Osteocyte (in vitro differentiated cells): ENCODE measurements at regions not wholly inside any gene's neighbourhood (a gene's known extent, or its start where the extent isn't known, plus 50 kb on each side); places are given as distances from the start of the nearest gene placed in this dataset.

ENCODE experiments used
- DNase-seq: peaks from one replicate; pipeline ENCODE4 v3.0.0; 2021; ENCODE audit warnings: mixed read lengths; ENCODE audit not compliant: unreplicated experiment; ENCODE audit errors: extremely low spot score
- H3K27ac Mint-ChIP-seq: one replicate; pipeline ENCODE4 v1.8.0; 2021; ENCODE audit warnings: mild to moderate bottlenecking, mixed read lengths; ENCODE audit not compliant: unreplicated experiment
- H3K27me3 Mint-ChIP-seq: one replicate; pipeline ENCODE4 v1.8.0; 2021; ENCODE audit warnings: mixed read lengths; ENCODE audit not compliant: unreplicated experiment
- H3K36me3 Mint-ChIP-seq: one replicate; pipeline ENCODE4 v1.8.0; 2021; ENCODE audit warnings: mixed read lengths; ENCODE audit not compliant: unreplicated experiment
- H3K4me1 Mint-ChIP-seq: one replicate; pipeline ENCODE4 v1.8.0; 2021; ENCODE audit warnings: mixed read lengths; ENCODE audit not compliant: unreplicated experiment
- H3K4me3 Mint-ChIP-seq: one replicate; pipeline ENCODE4 v1.8.0; 2021; ENCODE audit warnings: mild to moderate bottlenecking, moderate library complexity, mixed read lengths; ENCODE audit not compliant: unreplicated experiment
- H3K9me3 Mint-ChIP-seq: one replicate; pipeline ENCODE4 v1.8.0; 2021; ENCODE audit warnings: mixed read lengths; ENCODE audit not compliant: unreplicated experiment
- TF ChIP-seq, protein P1 (sequence below): fragments of 200-600 bp; sonication (generic); IDR thresholded peaks from 2 replicates; pipeline ENCODE4 v1.5.0; 2021; ENCODE audit warnings: antibody characterized with exemption, mild to moderate bottlenecking, moderate library complexity

DNA sequence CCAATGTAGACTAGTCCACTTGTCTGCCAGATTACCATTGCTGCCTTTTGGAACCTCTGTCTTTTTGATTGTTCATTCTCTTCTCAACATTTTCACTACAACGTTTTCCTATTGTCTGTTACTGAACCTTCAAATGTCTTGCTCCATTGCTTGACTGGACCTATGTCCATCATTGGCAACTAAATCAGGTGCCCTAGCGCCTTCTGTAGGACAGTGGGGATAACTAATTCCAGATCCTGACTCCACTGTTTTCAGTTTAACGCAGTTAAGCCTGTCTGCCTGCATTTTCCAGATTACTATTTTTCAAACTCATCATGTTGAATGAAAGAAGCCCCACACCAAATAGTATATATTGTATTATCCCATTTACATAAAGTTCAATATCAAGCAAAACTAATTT lies 433.6 kb downstream of the RNF144B start:
- TF ChIP-seq, protein P1, sequence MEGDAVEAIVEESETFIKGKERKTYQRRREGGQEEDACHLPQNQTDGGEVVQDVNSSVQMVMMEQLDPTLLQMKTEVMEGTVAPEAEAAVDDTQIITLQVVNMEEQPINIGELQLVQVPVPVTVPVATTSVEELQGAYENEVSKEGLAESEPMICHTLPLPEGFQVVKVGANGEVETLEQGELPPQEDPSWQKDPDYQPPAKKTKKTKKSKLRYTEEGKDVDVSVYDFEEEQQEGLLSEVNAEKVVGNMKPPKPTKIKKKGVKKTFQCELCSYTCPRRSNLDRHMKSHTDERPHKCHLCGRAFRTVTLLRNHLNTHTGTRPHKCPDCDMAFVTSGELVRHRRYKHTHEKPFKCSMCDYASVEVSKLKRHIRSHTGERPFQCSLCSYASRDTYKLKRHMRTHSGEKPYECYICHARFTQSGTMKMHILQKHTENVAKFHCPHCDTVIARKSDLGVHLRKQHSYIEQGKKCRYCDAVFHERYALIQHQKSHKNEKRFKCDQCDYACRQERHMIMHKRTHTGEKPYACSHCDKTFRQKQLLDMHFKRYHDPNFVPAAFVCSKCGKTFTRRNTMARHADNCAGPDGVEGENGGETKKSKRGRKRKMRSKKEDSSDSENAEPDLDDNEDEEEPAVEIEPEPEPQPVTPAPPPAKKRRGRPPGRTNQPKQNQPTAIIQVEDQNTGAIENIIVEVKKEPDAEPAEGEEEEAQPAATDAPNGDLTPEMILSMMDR = no peak
- DNase-seq = no peak

DNA sequence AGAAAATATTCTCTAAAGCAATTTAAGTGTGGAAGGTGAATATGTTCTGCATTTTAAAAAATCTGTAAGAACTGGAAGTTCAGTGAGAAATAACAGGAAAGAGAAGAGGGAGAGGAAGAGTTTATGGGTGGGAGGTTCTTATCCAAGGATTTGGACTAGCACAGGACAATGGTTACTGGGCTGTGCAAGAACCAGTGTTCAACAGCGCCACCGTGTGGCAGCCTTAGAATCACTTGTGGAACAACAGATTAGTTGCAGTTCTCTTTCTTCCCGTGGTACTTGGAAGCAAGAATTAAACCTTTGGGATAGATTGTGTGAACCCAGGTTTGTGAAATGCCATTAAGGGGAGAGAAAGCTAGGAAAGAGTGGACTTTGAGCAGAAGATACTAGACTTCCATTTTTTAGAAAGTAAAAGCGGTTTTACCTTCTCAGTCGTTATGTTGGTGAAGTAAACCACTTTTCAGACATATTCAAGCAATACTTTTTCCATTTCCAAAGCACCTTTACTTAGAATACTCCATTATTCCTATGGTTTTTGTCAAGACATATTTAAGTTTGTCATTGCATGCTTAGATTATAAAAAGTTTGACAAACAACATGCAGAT lies 436.7 kb downstream of the RNF144B start:
- H3K27me3 Mint-ChIP-seq = no peaks in the 10 kb centered on the region
- TF ChIP-seq, protein P1 = peak; percentile 50
- H3K9me3 Mint-ChIP-seq = peaks cover 34% of the 10 kb centered on the region
- no peak overlapping the region for H3K4me3 Mint-ChIP-seq
- no peak for DNase-seq
- H3K27ac Mint-ChIP-seq = no peak overlapping the region
- no peaks in the 10 kb centered on the region for H3K36me3 Mint-ChIP-seq
- H3K4me1 Mint-ChIP-seq = no peaks in the 10 kb centered on the region

More for the DNA sequence above, 433.6 kb downstream of the RNF144B start:
- H3K27me3 Mint-ChIP-seq = no peaks in the 10 kb centered on the region
- no peak overlapping the region for H3K27ac Mint-ChIP-seq
- no peak overlapping the region for H3K4me3 Mint-ChIP-seq
- H3K4me1 Mint-ChIP-seq = no peaks in the 10 kb centered on the region
- no peaks in the 10 kb centered on the region for H3K36me3 Mint-ChIP-seq
- H3K9me3 Mint-ChIP-seq = peaks cover 25% of the 10 kb centered on the region

DNA sequence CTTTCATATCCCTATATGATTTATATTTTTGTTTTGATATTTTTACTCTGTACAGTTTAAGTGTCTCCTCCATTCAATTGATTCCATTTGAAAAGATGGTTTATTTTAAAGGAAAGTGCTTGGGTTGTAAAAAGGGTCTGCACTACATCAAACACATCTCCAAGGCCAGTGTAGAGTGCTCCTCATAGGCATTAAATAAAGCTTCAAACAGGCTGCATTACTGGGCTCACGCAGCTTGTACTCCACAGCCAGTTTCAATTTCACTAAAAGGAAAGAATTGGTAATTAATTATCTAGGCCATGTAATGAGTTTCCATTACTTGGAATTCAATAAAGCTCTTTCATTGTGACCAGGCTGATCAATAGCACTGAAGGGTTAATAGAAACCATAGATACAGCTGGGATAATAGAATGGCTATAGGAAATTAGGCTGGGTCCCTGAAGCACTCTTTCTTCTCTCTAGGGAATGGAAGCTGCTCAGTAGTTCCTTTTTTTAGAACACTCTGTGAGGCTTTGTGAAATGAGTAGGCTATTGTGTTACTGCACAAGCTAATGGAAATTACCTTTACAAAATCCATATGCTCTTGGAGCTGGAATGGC lies 442.2 kb downstream of the RNF144B start:
- Mint-ChIP-seq H3K27ac (no peak overlapping the region), H3K4me1 (no peaks in the 10 kb centered on the region), H3K4me3 (no peak overlapping the region), H3K27me3 (no peaks in the 10 kb centered on the region), H3K9me3 (peaks cover 29% of the 10 kb centered on the region), H3K36me3 (no peaks in the 10 kb centered on the region)
- TF ChIP-seq, protein P1 = no peak
- DNase-seq = no peak

DNA sequence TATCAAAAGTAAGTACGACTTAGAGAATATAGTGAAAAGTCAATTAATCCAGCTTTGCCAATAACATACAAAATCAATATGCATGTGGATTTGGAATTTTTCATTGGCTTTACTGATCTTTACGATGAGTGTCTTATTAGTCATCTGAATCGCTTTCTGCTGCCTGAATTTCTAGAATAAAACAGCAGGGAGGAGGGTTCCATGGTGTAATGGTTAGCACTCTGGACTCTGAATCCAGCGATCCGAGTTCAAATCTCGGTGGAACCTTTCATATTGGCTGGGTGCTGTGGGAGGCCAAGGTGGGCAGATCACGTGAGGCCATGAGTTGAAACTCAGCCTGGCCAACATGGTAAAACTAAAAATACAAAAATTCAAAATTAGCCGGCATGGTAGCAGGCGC lies 448.8 kb downstream of the RNF144B start:
- no peak overlapping the region for H3K27ac Mint-ChIP-seq
- H3K9me3 Mint-ChIP-seq = peaks cover 7% of the 10 kb centered on the region
- H3K4me1 Mint-ChIP-seq = no peaks in the 10 kb centered on the region
- H3K27me3 Mint-ChIP-seq = no peaks in the 10 kb centered on the region
- no peak overlapping the region for H3K4me3 Mint-ChIP-seq
- H3K36me3 Mint-ChIP-seq = no peaks in the 10 kb centered on the region
- DNase-seq = no peak
- TF ChIP-seq, protein P1 = no peak

DNA sequence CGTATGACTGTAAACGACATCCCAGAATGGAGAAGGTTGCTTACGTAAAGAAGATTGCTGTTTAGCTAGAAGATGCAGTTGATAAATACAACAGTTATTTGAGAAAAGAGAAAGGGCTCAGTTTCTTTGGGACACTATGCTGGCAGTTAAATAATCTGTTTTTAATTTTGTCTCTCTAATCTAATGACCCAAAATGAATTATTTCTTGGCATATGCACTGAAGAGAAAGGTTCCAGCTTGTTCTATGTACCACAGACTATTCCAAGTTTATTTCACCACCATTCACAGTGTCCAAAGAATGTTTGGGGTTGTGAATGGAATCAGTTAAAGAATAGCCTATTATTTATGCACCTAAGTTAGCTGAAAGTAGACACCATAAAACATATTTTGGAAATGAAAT lies 449.9 kb downstream of the RNF144B start:
- H3K4me3 Mint-ChIP-seq = no peak overlapping the region
- no peaks in the 10 kb centered on the region for H3K36me3 Mint-ChIP-seq
- DNase-seq = no peak
- H3K9me3 Mint-ChIP-seq = peaks cover 2% of the 10 kb centered on the region
- no peaks in the 10 kb centered on the region for H3K27me3 Mint-ChIP-seq
- no peaks in the 10 kb centered on the region for H3K4me1 Mint-ChIP-seq
- H3K27ac Mint-ChIP-seq = no peak overlapping the region
- TF ChIP-seq, protein P1 = no peak
